GM19035 (cell line): ENCODE measurements at regions not wholly inside any gene's neighbourhood (a gene's known extent, or its start where the extent isn't known, plus 50 kb on each side); places are given as distances from the start of the nearest gene placed in this dataset.

Source experiments
- ATAC-seq: cut with Tn5 transposase; IDR thresholded peaks from one replicate; pipeline ENCODE4 v1.9.1; 2021; ENCODE audit not compliant: unreplicated experiment

- no peak for ATAC-seq
These were observed 96.2 kb upstream of the SIRPA start for GRCh38 chr20:1798982-1799381.

GRCh38 chr20:1793821-1794220 lies 101.4 kb upstream of the SIRPA start:
- ATAC-seq: no peak

GRCh38 chr20:1792274-1792673 lies 102.9 kb upstream of the SIRPA start:
- no peak for ATAC-seq

GRCh38 chr20:1790386-1790785 lies 104.8 kb upstream of the SIRPA start:
- ATAC-seq: no peak

- ATAC-seq: no peak
These were observed 107.2 kb upstream of the SIRPA start for GRCh38 chr20:1788044-1788443.

- no peak for ATAC-seq
These were observed 108.7 kb upstream of the SIRPA start for GRCh38 chr20:1786486-1786885.

GRCh38 chr20:1784586-1784985 lies 110.6 kb upstream of the SIRPA start:
- ATAC-seq: no peak

GRCh38 chr20:1783245-1783644 lies 112.0 kb upstream of the SIRPA start:
- no peak for ATAC-seq

- no peak for ATAC-seq
These were observed 113.0 kb upstream of the SIRPA start for GRCh38 chr20:1782181-1782580.

GRCh38 chr20:1779567-1779966 lies 115.6 kb upstream of the SIRPA start:
- no peak for ATAC-seq

- no peak for ATAC-seq
These were observed 116.9 kb upstream of the SIRPA start for GRCh38 chr20:1778338-1778737.

- ATAC-seq: no peak
These were observed 117.8 kb upstream of the SIRPA start for GRCh38 chr20:1777476-1777820.

- ATAC-seq: peak; percentile 95
These were observed 118.3 kb upstream of the SIRPA start for GRCh38 chr20:1776681-1777475.

- ATAC-seq: no peak
These were observed 117.5 kb upstream of the SIRPG start for GRCh38 chr20:1775117-1775516.

- no peak for ATAC-seq
These were observed 116.9 kb upstream of the SIRPG start for GRCh38 chr20:1774479-1774878.

- ATAC-seq: no peak
These were observed 116.2 kb upstream of the SIRPG start for GRCh38 chr20:1773816-1774215.

- ATAC-seq: no peak
These were observed 111.9 kb upstream of the SIRPG start for GRCh38 chr20:1769491-1769890.

GRCh38 chr20:1766731-1767130 lies 109.2 kb upstream of the SIRPG start:
- ATAC-seq: no peak

- ATAC-seq: peak; percentile 79
These were observed 106.8 kb upstream of the SIRPG start for GRCh38 chr20:1764136-1765033.

GRCh38 chr20:1761598-1761997 lies 104.0 kb upstream of the SIRPG start:
- ATAC-seq: no peak

- ATAC-seq: no peak
These were observed 103.5 kb upstream of the SIRPG start for GRCh38 chr20:1761116-1761515.

- ATAC-seq: no peak
These were observed 101.2 kb upstream of the SIRPG start for GRCh38 chr20:1758765-1759164.
